Stimulated activated CD8-positive, alpha-beta memory T cell treated with anti-CD3 and anti-CD28 coated beads, Interleukin-4, amount 100 ng/mL, for 4 hours (primary cell): ENCODE measurements at regions not wholly inside any gene's neighbourhood (a gene's known extent, or its start where the extent isn't known, plus 50 kb on each side); places are given as distances from the start of the nearest gene placed in this dataset.
"Not testable (repeated sequence)": the region's sequence is repeated elsewhere in the genome, so short reads cannot be mapped to it uniquely, and the experiment has no call there.

Source experiments
- DNase-seq, 2 donors: peaks; one replicate each; pipeline ENCODE4 v3.0.0-alpha.2; 2020; ENCODE audit warnings: low read depth in 2 of 2, low spot score in 1 of 2

- DNase-seq = no peak
Measured at GRCh38 chr15:62637574-62637897, 405.0 kb upstream of the TPM1 start.

- no peak for DNase-seq
Measured at GRCh38 chr15:62637950-62638619, 404.5 kb upstream of the TPM1 start.

- no peak for DNase-seq
Measured at GRCh38 chr15:62639432-62639831, 403.1 kb upstream of the TPM1 start.

- DNase-seq = no peak
Measured at GRCh38 chr15:62639906-62640605, 402.5 kb upstream of the TPM1 start.

- DNase-seq = no peak
Measured at GRCh38 chr15:62641825-62642224, 400.7 kb upstream of the TPM1 start.

- DNase-seq = no peak
Measured at GRCh38 chr15:62643572-62643971, 399.0 kb upstream of the TPM1 start.

- no peak for DNase-seq
Measured at GRCh38 chr15:62644216-62644888, 398.2 kb upstream of the TPM1 start.

GRCh38 chr15:62644889-62645742 is 397.4 kb upstream of the TPM1 start:
- DNase-seq = no peak

GRCh38 chr15:62647202-62647842 is 395.2 kb upstream of the TPM1 start:
- DNase-seq = no peak

- no peak for DNase-seq
Measured at GRCh38 chr15:62647843-62648505, 394.6 kb upstream of the TPM1 start.

- DNase-seq = no peak
Measured at GRCh38 chr15:62648954-62649353, 393.6 kb upstream of the TPM1 start.

- DNase-seq = no peak
Measured at GRCh38 chr15:62649793-62650420, 392.6 kb upstream of the TPM1 start.

GRCh38 chr15:62653122-62653521 is 389.4 kb upstream of the TPM1 start:
- DNase-seq = no peak

- DNase-seq = no peak
Measured at GRCh38 chr15:62656071-62656470, 386.5 kb upstream of the TPM1 start.

- not testable (repeated sequence) for DNase-seq
Measured at GRCh38 chr15:62657501-62657900, 385.0 kb upstream of the TPM1 start.

GRCh38 chr15:62658498-62658897 is 384.0 kb upstream of the TPM1 start:
- no peak for DNase-seq

GRCh38 chr15:62663547-62663946 is 379.0 kb upstream of the TPM1 start:
- DNase-seq = no peak

GRCh38 chr15:62665449-62665848 is 377.1 kb upstream of the TPM1 start:
- DNase-seq = no peak

- no peak for DNase-seq
Measured at GRCh38 chr15:62666046-62666445, 376.5 kb upstream of the TPM1 start.

- no peak for DNase-seq
Measured at GRCh38 chr15:62672268-62672667, 370.3 kb upstream of the TPM1 start.
